GM23338 (cell line): ENCODE measurements at regions not wholly inside any gene's neighbourhood (a gene's known extent, or its start where the extent isn't known, plus 50 kb on each side); places are given as distances from the start of the nearest gene placed in this dataset.

Experiments used
- ATAC-seq: fragments of 200-7000 bp; cut with Tn5 transposase; 3 replicates; pipeline ENCODE4 v1.9.1; 2020
- DNase-seq: peaks from one replicate; pipeline ENCODE4 v3.0.0-alpha.2; 2015; ENCODE audit warnings: low spot score
- H2AFZ ChIP-seq: fragments of 200-600 bp; sonication (generic); 2 replicates; pipeline ENCODE4 v1.8.0; 2016; ENCODE audit warnings: antibody characterized with exemption, mild to moderate bottlenecking, moderate library complexity
- H3F3A ChIP-seq: fragments of 200-600 bp; sonication (generic); replicated peaks from 2 replicates; pipeline ENCODE4 v1.8.0; 2017; ENCODE audit warnings: antibody characterized with exemption, mixed run types, low read depth
- H3K27ac ChIP-seq: fragments of 200-600 bp; sonication (generic); 2 replicates; pipeline ENCODE4 v1.6.1; 2016; ENCODE audit warnings: low read depth
- H3K27me3 ChIP-seq: fragments of 200-600 bp; sonication (generic); 2 replicates; pipeline ENCODE4 v1.8.0; 2016; ENCODE audit warnings: mild to moderate bottlenecking, mixed run types, moderate library complexity; ENCODE audit not compliant: insufficient read depth
- H3K36me3 ChIP-seq: fragments of 200-600 bp; sonication (generic); 2 replicates; pipeline ENCODE4 v1.8.0; 2016; ENCODE audit warnings: mild to moderate bottlenecking; ENCODE audit not compliant: insufficient read depth
- H3K4me1 ChIP-seq: fragments of 200-600 bp; sonication (generic); 2 replicates; pipeline ENCODE4 v1.8.0; 2016; ENCODE audit warnings: mild to moderate bottlenecking, moderate library complexity; ENCODE audit not compliant: insufficient read depth
- H3K4me2 ChIP-seq: fragments of 200-600 bp; sonication (generic); 2 replicates; pipeline ENCODE4 v1.7.1; 2017; ENCODE audit warnings: mixed run types
- H3K4me3 ChIP-seq: fragments of 200-600 bp; sonication (generic); 2 replicates; pipeline ENCODE4 v1.6.1; 2016; ENCODE audit warnings: mixed run types
- H3K79me2 ChIP-seq: fragments of 200-600 bp; sonication (generic); replicated peaks from 2 replicates; pipeline ENCODE4 v1.8.0; 2017; ENCODE audit warnings: mild to moderate bottlenecking; ENCODE audit not compliant: insufficient read depth
- H3K9me2 ChIP-seq: fragments of 200-600 bp; sonication (generic); 2 replicates; pipeline ENCODE4 v1.8.0; 2017; ENCODE audit not compliant: insufficient read depth
- H4K20me1 ChIP-seq: fragments of 200-600 bp; sonication (generic); replicated peaks from 2 replicates; pipeline ENCODE4 v1.8.0; 2017; ENCODE audit warnings: mild to moderate bottlenecking; ENCODE audit not compliant: insufficient read depth
- H3K27ac Mint-ChIP-seq: 2 replicates; pipeline ENCODE4 v1.8.0; 2020; ENCODE audit warnings: inconsistent platforms, mild to moderate bottlenecking, moderate library complexity, mixed read lengths
- H3K27me3 Mint-ChIP-seq: 3 replicates; pipeline ENCODE4 v1.8.0; 2022; ENCODE audit warnings: low read depth, mild to moderate bottlenecking, moderate library complexity, mixed read lengths, inconsistent platforms; ENCODE audit not compliant: insufficient read depth, poor library complexity
- H3K36me3 Mint-ChIP-seq: 3 replicates; pipeline ENCODE4 v1.8.0; 2021; ENCODE audit warnings: low read depth, mild to moderate bottlenecking, inconsistent platforms, moderate library complexity, mixed read lengths
- H3K4me1 Mint-ChIP-seq: 3 replicates; pipeline ENCODE4 v1.8.0; 2020; ENCODE audit warnings: mild to moderate bottlenecking, inconsistent platforms, mixed read lengths
- H3K4me3 Mint-ChIP-seq: 3 replicates; pipeline ENCODE4 v1.8.0; 2021; ENCODE audit warnings: moderate library complexity, mild to moderate bottlenecking, inconsistent platforms, mixed read lengths
- H3K9me3 Mint-ChIP-seq: 3 replicates; pipeline ENCODE4 v1.8.0; 2020; ENCODE audit warnings: moderate library complexity, mild to moderate bottlenecking, inconsistent platforms, mixed read lengths
- EZH2 ChIP-seq: fragments of 200-600 bp; sonication (generic); IDR thresholded peaks from one replicate; pipeline ENCODE4 v1.8.0; 2017; ENCODE audit warnings: antibody characterized with exemption, mild to moderate bottlenecking, low read depth; ENCODE audit not compliant: unreplicated experiment
- EZH2phosphoT487 ChIP-seq: fragments of 200-600 bp; sonication (generic); IDR thresholded peaks from one replicate; pipeline ENCODE4 v1.8.1; 2018; ENCODE audit warnings: antibody characterized with exemption; ENCODE audit not compliant: unreplicated experiment
- NANOG ChIP-seq: IDR thresholded peaks from 2 replicates; pipeline ENCODE4 v1.6.1; 2016; ENCODE audit warnings: antibody characterized with exemption, borderline replicate concordance
- STAT1 ChIP-seq: IDR thresholded peaks from one replicate; pipeline ENCODE4 v1.6.1; 2016; ENCODE audit warnings: antibody characterized with exemption; ENCODE audit not compliant: unreplicated experiment
- ZNF331 ChIP-seq: fragments of 250-450 bp; sonication (Bioruptor Pico); IDR thresholded peaks from 2 replicates; pipeline ENCODE4 v1.5.0; 2020; ENCODE audit warnings: low read depth, mild to moderate bottlenecking, moderate library complexity
- TF ChIP-seq, protein P1 (sequence below): IDR thresholded peaks from one replicate; pipeline ENCODE4 v1.6.1; 2018; ENCODE audit warnings: antibody characterized with exemption; ENCODE audit not compliant: unreplicated experiment
- TF ChIP-seq, protein P2 (sequence below), 2 experiments: fragments of 200-600 bp in 1 of 2; sonication (generic) in 1 of 2; conservative IDR thresholded peaks; 2 replicates each; pipeline versions ENCODE4 v1.5.1 to v1.6.1; 2016 to 2017; ENCODE audit warnings: antibody characterized with exemption in 2 of 2, low read depth in 2 of 2, mild to moderate bottlenecking in 2 of 2, moderate library complexity in 1 of 2
- TF ChIP-seq, protein P3 (sequence below): fragments of 250-450 bp; sonication (Bioruptor Pico); IDR thresholded peaks from 2 replicates; pipeline ENCODE4 v1.5.0; 2020; ENCODE audit warnings: mild to moderate bottlenecking, moderate library complexity

DNA sequence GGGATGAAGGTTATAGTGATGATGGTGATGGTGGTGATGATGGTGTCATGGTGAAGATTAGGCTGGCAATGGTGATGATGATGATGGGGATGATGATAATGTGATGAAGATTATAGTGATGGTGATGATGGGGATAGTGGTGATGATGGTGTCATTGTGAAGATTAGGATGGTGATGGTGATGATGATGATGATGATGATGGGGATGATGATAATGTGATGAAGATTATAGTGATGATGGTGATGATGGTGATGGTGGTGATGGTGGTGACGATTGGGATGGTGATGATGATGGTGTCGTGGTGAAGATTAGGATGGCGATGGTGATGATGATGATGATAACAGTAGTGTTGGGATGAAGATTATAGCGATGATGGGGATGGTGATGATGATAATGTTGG, 285.1 kb upstream of the AJAP1 start (continued):
- TF ChIP-seq, protein P1, sequence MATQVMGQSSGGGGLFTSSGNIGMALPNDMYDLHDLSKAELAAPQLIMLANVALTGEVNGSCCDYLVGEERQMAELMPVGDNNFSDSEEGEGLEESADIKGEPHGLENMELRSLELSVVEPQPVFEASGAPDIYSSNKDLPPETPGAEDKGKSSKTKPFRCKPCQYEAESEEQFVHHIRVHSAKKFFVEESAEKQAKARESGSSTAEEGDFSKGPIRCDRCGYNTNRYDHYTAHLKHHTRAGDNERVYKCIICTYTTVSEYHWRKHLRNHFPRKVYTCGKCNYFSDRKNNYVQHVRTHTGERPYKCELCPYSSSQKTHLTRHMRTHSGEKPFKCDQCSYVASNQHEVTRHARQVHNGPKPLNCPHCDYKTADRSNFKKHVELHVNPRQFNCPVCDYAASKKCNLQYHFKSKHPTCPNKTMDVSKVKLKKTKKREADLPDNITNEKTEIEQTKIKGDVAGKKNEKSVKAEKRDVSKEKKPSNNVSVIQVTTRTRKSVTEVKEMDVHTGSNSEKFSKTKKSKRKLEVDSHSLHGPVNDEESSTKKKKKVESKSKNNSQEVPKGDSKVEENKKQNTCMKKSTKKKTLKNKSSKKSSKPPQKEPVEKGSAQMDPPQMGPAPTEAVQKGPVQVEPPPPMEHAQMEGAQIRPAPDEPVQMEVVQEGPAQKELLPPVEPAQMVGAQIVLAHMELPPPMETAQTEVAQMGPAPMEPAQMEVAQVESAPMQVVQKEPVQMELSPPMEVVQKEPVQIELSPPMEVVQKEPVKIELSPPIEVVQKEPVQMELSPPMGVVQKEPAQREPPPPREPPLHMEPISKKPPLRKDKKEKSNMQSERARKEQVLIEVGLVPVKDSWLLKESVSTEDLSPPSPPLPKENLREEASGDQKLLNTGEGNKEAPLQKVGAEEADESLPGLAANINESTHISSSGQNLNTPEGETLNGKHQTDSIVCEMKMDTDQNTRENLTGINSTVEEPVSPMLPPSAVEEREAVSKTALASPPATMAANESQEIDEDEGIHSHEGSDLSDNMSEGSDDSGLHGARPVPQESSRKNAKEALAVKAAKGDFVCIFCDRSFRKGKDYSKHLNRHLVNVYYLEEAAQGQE = no peak
- TF ChIP-seq ZNF331 (no peak), EZH2 (no peak)

DNA sequence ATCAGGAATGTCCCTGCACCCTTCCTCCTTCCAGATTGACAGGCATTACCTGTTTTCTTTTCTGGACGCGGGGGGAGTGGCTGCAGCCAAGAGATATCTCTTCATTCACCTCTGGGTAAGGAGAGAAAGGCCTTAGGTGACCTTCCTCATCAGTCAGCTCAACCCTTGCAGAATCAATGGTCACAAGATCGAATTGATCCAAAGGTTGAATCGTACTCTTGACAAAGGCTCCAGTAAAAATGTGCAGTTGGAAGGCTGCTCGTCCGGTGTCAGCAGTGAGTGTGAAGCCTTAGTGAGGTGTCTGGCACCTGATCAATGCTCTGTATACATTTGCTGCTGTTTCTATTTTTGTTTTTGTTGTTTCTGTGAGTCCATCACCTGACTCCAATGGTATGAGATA, 282.6 kb upstream of the AJAP1 start:
- no peak for ATAC-seq
- no peak for DNase-seq
- no peaks in the 10 kb centered on the region for H3K36me3 ChIP-seq
- peaks cover 32% of the 10 kb centered on the region for H3K36me3 Mint-ChIP-seq
- TF ChIP-seq, protein P2, sequence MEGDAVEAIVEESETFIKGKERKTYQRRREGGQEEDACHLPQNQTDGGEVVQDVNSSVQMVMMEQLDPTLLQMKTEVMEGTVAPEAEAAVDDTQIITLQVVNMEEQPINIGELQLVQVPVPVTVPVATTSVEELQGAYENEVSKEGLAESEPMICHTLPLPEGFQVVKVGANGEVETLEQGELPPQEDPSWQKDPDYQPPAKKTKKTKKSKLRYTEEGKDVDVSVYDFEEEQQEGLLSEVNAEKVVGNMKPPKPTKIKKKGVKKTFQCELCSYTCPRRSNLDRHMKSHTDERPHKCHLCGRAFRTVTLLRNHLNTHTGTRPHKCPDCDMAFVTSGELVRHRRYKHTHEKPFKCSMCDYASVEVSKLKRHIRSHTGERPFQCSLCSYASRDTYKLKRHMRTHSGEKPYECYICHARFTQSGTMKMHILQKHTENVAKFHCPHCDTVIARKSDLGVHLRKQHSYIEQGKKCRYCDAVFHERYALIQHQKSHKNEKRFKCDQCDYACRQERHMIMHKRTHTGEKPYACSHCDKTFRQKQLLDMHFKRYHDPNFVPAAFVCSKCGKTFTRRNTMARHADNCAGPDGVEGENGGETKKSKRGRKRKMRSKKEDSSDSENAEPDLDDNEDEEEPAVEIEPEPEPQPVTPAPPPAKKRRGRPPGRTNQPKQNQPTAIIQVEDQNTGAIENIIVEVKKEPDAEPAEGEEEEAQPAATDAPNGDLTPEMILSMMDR (conservative IDR thresholded peaks at IDR 0.05; ENCODE audit: low read depth in 2 of 2) = no peak
- no peak for TF ChIP-seq NANOG
- no peak for TF ChIP-seq EZH2phosphoT487
- TF ChIP-seq, protein P3, sequence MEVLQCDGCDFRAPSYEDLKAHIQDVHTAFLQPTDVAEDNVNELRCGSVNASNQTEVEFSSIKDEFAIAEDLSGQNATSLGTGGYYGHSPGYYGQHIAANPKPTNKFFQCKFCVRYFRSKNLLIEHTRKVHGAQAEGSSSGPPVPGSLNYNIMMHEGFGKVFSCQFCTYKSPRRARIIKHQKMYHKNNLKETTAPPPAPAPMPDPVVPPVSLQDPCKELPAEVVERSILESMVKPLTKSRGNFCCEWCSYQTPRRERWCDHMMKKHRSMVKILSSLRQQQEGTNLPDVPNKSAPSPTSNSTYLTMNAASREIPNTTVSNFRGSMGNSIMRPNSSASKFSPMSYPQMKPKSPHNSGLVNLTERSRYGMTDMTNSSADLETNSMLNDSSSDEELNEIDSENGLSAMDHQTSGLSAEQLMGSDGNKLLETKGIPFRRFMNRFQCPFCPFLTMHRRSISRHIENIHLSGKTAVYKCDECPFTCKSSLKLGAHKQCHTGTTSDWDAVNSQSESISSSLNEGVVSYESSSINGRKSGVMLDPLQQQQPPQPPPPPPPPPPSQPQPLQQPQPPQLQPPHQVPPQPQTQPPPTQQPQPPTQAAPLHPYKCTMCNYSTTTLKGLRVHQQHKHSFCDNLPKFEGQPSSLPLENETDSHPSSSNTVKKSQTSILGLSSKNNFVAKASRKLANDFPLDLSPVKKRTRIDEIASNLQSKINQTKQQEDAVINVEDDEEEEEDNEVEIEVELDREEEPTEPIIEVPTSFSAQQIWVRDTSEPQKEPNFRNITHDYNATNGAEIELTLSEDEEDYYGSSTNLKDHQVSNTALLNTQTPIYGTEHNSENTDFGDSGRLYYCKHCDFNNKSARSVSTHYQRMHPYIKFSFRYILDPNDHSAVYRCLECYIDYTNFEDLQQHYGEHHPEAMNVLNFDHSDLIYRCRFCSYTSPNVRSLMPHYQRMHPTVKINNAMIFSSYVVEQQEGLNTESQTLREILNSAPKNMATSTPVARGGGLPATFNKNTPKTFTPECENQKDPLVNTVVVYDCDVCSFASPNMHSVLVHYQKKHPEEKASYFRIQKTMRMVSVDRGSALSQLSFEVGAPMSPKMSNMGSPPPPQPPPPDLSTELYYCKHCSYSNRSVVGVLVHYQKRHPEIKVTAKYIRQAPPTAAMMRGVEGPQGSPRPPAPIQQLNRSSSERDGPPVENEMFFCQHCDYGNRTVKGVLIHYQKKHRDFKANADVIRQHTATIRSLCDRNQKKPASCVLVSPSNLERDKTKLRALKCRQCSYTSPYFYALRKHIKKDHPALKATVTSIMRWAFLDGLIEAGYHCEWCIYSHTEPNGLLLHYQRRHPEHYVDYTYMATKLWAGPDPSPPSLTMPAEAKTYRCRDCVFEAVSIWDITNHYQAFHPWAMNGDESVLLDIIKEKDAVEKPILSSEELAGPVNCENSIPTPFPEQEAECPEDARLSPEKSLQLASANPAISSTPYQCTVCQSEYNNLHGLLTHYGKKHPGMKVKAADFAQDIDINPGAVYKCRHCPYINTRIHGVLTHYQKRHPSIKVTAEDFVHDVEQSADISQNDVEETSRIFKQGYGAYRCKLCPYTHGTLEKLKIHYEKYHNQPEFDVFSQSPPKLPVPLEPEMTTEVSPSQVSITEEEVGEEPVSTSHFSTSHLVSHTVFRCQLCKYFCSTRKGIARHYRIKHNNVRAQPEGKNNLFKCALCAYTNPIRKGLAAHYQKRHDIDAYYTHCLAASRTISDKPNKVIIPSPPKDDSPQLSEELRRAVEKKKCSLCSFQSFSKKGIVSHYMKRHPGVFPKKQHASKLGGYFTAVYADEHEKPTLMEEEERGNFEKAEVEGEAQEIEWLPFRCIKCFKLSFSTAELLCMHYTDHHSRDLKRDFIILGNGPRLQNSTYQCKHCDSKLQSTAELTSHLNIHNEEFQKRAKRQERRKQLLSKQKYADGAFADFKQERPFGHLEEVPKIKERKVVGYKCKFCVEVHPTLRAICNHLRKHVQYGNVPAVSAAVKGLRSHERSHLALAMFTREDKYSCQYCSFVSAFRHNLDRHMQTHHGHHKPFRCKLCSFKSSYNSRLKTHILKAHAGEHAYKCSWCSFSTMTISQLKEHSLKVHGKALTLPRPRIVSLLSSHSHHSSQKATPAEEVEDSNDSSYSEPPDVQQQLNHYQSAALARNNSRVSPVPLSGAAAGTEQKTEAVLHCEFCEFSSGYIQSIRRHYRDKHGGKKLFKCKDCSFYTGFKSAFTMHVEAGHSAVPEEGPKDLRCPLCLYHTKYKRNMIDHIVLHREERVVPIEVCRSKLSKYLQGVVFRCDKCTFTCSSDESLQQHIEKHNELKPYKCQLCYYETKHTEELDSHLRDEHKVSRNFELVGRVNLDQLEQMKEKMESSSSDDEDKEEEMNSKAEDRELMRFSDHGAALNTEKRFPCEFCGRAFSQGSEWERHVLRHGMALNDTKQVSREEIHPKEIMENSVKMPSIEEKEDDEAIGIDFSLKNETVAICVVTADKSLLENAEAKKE (CRISPR knock-in tag) = no peak
- no peak for TF ChIP-seq EZH2
- no peak for TF ChIP-seq STAT1
- H3K4me1 ChIP-seq = no peaks in the 10 kb centered on the region
- no peaks in the 10 kb centered on the region for H3K9me2 ChIP-seq
- H3K4me3 Mint-ChIP-seq = no peak overlapping the region
- H3K27me3 Mint-ChIP-seq = peaks cover 2% of the 10 kb centered on the region
- no peak overlapping the region for H3K27ac Mint-ChIP-seq
- no peak overlapping the region for H3K27ac ChIP-seq
- no peaks in the 10 kb centered on the region for H3F3A ChIP-seq
- H2AFZ ChIP-seq = no peak overlapping the region
- H3K4me2 ChIP-seq = no peak overlapping the region
- H4K20me1 ChIP-seq = no peaks in the 10 kb centered on the region
- H3K4me3 ChIP-seq = no peak overlapping the region
- no peaks in the 10 kb centered on the region for H3K79me2 ChIP-seq
- H3K27me3 ChIP-seq = no peaks in the 10 kb centered on the region
- H3K4me1 Mint-ChIP-seq = no peaks in the 10 kb centered on the region; the same call in 2 of the 3 replicates
- H3K9me3 Mint-ChIP-seq = no peaks in the 10 kb centered on the region; the same call in 1 of the 3 replicates
